Thyroid gland (tissue), 4 donors: ENCODE measurements at regions not wholly inside any gene's neighbourhood (a gene's known extent, or its start where the extent isn't known, plus 50 kb on each side); places are given as distances from the start of the nearest gene placed in this dataset.

Source experiments
- DNase-seq, 2 donors: peaks; one replicate each; pipeline ENCODE4 v3.0.0-alpha.2; 2019
- H3K27ac ChIP-seq, 3 donors: fragments of 200-600 bp; sonication (generic); 1 replicate in 2 of 3; 2 replicates in 1 of 3; pipeline ENCODE4 v1.5.1; 2016 to 2019; ENCODE audit warnings: mild to moderate bottlenecking in 1 of 3, moderate library complexity in 1 of 3
- H3K27me3 ChIP-seq: fragments of 200-600 bp; sonication (generic); one replicate; pipeline ENCODE4 v1.5.1; 2019
- H3K36me3 ChIP-seq, 2 donors: fragments of 200-600 bp; sonication (generic); one replicate each; pipeline ENCODE4 v1.5.1; 2016 to 2019
- H3K4me1 ChIP-seq, 2 donors: fragments of 200-600 bp; sonication (generic); one replicate each; pipeline ENCODE4 v1.5.1; 2017 to 2019
- H3K4me3 ChIP-seq, 3 donors: fragments of 200-600 bp; sonication (generic); replicated peaks in 1 of 3; 1 replicate in 2 of 3; 2 replicates in 1 of 3; pipeline ENCODE4 v1.5.1; 2016; ENCODE audit warnings: mild to moderate bottlenecking in 1 of 3
- H3K9me3 ChIP-seq: fragments of 200-600 bp; sonication (generic); one replicate; pipeline ENCODE4 v1.5.1; 2017
- POLR2A ChIP-seq, 2 donors: fragments of 450-650 bp; IDR thresholded peaks; one replicate each; pipeline ENCODE4 v1.6.1; 2017; ENCODE audit warnings: antibody characterized with exemption in 2 of 2, mild to moderate bottlenecking in 2 of 2, moderate library complexity in 1 of 2
- WGBS, 2 donors: methylation state at CpG; one replicate each; pipeline ENCODE4 v1.1.5; 2017; 5-methylcytosine and 5-hydroxymethylcytosine counted together
- intact Hi-C: fragments of 100-400 bp; cut with DNase I; formaldehyde crosslinking; loops from one replicate; pipeline ENCODE4 v1.15.1; 2023
- TF ChIP-seq, protein P1 (sequence below), 6 experiments: fragments of 200-600 bp in 3 of 6; fragments of 450-650 bp in 3 of 6; sonication (generic) in 3 of 6; IDR thresholded peaks; one replicate each; pipeline ENCODE4 v1.5.1; 2016 to 2019; ENCODE audit warnings: antibody characterized with exemption in 6 of 6, mild to moderate bottlenecking in 2 of 6, inconsistent platforms in 1 of 6, moderate library complexity in 1 of 6

GRCh38 chr14:101449114-101449513 is 112.2 kb upstream of the DIO3 start:
- H3K4me1 ChIP-seq = no peaks in the 10 kb centered on the region
- no peak for TF ChIP-seq POLR2A (IDR thresholded peaks at IDR 0.05)
- TF ChIP-seq, protein P1, sequence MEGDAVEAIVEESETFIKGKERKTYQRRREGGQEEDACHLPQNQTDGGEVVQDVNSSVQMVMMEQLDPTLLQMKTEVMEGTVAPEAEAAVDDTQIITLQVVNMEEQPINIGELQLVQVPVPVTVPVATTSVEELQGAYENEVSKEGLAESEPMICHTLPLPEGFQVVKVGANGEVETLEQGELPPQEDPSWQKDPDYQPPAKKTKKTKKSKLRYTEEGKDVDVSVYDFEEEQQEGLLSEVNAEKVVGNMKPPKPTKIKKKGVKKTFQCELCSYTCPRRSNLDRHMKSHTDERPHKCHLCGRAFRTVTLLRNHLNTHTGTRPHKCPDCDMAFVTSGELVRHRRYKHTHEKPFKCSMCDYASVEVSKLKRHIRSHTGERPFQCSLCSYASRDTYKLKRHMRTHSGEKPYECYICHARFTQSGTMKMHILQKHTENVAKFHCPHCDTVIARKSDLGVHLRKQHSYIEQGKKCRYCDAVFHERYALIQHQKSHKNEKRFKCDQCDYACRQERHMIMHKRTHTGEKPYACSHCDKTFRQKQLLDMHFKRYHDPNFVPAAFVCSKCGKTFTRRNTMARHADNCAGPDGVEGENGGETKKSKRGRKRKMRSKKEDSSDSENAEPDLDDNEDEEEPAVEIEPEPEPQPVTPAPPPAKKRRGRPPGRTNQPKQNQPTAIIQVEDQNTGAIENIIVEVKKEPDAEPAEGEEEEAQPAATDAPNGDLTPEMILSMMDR (IDR thresholded peaks at IDR 0.05) = no peak
- no peaks in the 10 kb centered on the region for H3K27me3 ChIP-seq
- no peak overlapping the region for H3K4me3 ChIP-seq
- no peak for DNase-seq
- no peak overlapping the region for H3K27ac ChIP-seq
- 79% methylated on average over 7 of the region's 7 CpGs for WGBS, 2 donors
- H3K36me3 ChIP-seq = no peaks in the 10 kb centered on the region
- no peaks in the 10 kb centered on the region for H3K9me3 ChIP-seq
- intact Hi-C loops = no loop called here

- DNase-seq = no peak
- TF ChIP-seq POLR2A (IDR thresholded peaks at IDR 0.05) = no peak
- TF ChIP-seq, protein P1 (IDR thresholded peaks at IDR 0.05) = no peak
- no peak overlapping the region for H3K4me3 ChIP-seq
- no peaks in the 10 kb centered on the region for H3K9me3 ChIP-seq
- WGBS, 2 donors = 86 to 91% methylated on average over 3 of the region's 3 CpGs
- no peak overlapping the region for H3K27ac ChIP-seq
- H3K36me3 ChIP-seq = no peaks in the 10 kb centered on the region
- intact Hi-C loops = no loop called here
- H3K27me3 ChIP-seq = no peaks in the 10 kb centered on the region
- H3K4me1 ChIP-seq = no peaks in the 10 kb centered on the region
Observed at GRCh38 chr14:101451166-101451565, 110.1 kb upstream of the DIO3 start.

- Histone ChIP-seq H3K4me3 (no peak overlapping the region), H3K27ac (no peak overlapping the region), H3K27me3 (peaks cover 12% of the 10 kb centered on the region), H3K9me3 (no peaks in the 10 kb centered on the region), H3K36me3 (no peaks in the 10 kb centered on the region), H3K4me1 (no peaks in the 10 kb centered on the region)
- TF ChIP-seq POLR2A (IDR thresholded peaks at IDR 0.05) = no peak
- TF ChIP-seq, protein P1 (IDR thresholded peaks at IDR 0.05) = no peak
- DNase-seq = no peak
- WGBS, 2 donors = 47 to 48% methylated on average over 7 of the region's 7 CpGs
- intact Hi-C loops = no loop called here
Observed at GRCh38 chr14:101453225-101453624, 108.1 kb upstream of the DIO3 start.

DNA sequence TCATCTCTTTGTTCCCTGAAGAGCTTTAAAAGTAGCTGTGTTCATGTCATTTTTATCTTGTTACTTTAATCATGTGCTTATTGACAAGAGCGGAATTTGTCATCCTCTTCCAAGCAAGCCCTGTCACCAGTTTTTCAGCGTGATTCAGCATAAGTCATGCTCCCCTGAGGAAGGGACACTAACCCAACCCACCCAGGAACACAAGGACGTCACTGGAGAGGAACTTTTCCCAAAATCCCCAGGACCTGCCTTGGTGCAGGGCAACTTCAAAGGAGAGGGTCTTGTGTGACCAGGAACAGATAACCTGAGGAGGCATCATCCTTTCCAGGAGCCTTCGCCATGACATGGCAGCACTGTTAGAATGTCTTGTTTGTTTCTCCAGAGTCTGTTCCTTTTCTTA is 107.1 kb upstream of the DIO3 start:
- peaks cover 21% of the 10 kb centered on the region for H3K27me3 ChIP-seq
- no peak for DNase-seq
- H3K4me3 ChIP-seq = no peak overlapping the region
- 82 to 92% methylated on average over 4 of the region's 4 CpGs for WGBS, 2 donors
- no peak overlapping the region for H3K27ac ChIP-seq
- intact Hi-C loops = no loop called here
- H3K9me3 ChIP-seq = no peaks in the 10 kb centered on the region
- peaks cover 0 to 6% of the 10 kb centered on the region in 2 donors for H3K4me1 ChIP-seq
- TF ChIP-seq, protein P1 (IDR thresholded peaks at IDR 0.05) = no peak
- no peak for TF ChIP-seq POLR2A (IDR thresholded peaks at IDR 0.05)
- no peaks in the 10 kb centered on the region for H3K36me3 ChIP-seq

DNA sequence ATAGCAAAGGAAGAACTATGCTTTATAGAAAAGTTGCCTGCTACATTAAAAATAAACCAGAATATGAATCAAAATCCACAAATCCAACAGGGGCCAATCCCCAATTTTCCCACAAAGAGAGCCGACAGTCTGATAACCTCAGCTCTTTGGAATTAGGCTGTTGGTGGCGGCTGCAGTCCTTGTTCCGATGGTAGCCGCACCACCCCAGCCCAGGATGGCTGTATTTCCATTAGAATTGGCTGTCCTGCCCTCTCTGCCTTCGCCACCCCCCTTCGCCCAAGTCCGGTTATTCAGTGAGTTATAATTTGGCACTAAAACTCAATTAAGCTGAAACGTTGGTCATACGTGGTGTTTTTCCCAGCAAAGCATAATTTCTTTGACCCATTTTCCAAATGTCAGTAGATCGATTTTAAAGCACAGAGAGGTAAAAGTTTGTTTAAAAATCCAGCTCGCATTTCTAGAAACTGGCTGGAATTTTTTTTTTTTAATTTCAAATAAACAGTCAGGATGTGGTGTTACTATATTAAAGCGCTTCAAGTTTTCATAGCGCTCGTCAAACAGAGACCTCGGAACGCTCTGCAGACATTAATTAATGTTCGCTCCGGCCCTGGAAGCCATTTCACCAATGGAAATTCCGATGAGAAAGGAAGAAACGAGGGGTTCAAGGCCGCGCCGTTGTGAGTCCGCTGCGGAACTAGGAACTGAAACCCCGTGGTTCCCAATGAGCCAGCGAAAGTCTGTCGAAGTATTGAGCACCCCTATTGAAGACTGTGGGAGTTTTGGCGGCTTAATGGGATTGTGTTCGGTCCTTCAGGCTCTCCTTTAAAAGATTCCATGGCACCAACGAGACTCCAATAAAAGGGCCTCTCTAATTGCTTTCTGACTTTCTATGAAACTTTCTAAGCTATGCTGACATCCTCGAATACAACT is 104.8 kb upstream of the DIO3 start:
- H3K36me3 ChIP-seq = no peaks in the 10 kb centered on the region
- peaks cover 0 to 9% of the 10 kb centered on the region in 2 donors for H3K4me1 ChIP-seq
- 28 to 35% methylated on average over 32 of the region's 32 CpGs for WGBS, 2 donors
- DNase-seq = no peak
- TF ChIP-seq, protein P1 (IDR thresholded peaks at IDR 0.05) = no peak
- TF ChIP-seq POLR2A (IDR thresholded peaks at IDR 0.05) = no peak
- intact Hi-C loops = no loop called here
- H3K4me3 ChIP-seq = no peak overlapping the region
- no peak overlapping the region for H3K27ac ChIP-seq
- no peaks in the 10 kb centered on the region for H3K9me3 ChIP-seq
- peaks cover 28% of the 10 kb centered on the region for H3K27me3 ChIP-seq
